ENCODE measurements at regions not wholly inside any gene's neighbourhood (a gene's known extent, or its start where the extent isn't known, plus 50 kb on each side); places are given as distances from the start of the nearest gene placed in this dataset.

GRCh38 chr20:54980103-54980960 lies 504.9 kb downstream of the DOK5 start:
- H3K4me1 ChIP-seq (ENCODE audit: control insufficient read depth, insufficient read depth, low read length) = no peaks in the 10 kb centered on the region
- no peak overlapping the region for H3K27ac ChIP-seq (ENCODE audit: low read length)
- no peaks in the 10 kb centered on the region for H3K9me3 ChIP-seq (ENCODE audit: control insufficient read depth, low read length)
- no peaks in the 10 kb centered on the region for H3K27me3 ChIP-seq (ENCODE audit: control insufficient read depth, insufficient read depth)
- WGBS = 34% methylated on average over 2 of the region's 2 CpGs
- H3K4me3 ChIP-seq (ENCODE audit: low read length) = no peak overlapping the region
- intact Hi-C loops (cut with DNase I) = no loop called here
- DNase-seq (no peak), ATAC-seq (no peak)

GRCh38 chr20:54950304-54950703 lies 474.9 kb downstream of the DOK5 start:
- ATAC-seq (no peak), DNase-seq (no peak)
- no peak overlapping the region for H3K4me3 ChIP-seq (ENCODE audit: low read length)
- no peak overlapping the region for H3K27ac ChIP-seq (ENCODE audit: low read length)
- intact Hi-C loops (cut with DNase I) = no loop called here
- H3K9me3 ChIP-seq (ENCODE audit: control insufficient read depth, low read length) = no peaks in the 10 kb centered on the region
- WGBS = 89% methylated on average over 2 of the region's 2 CpGs
- no peaks in the 10 kb centered on the region for H3K4me1 ChIP-seq (ENCODE audit: control insufficient read depth, insufficient read depth, low read length)
- H3K27me3 ChIP-seq (ENCODE audit: control insufficient read depth, insufficient read depth) = no peaks in the 10 kb centered on the region

- H3K27ac ChIP-seq (ENCODE audit: low read length) = no peak overlapping the region
- DNase-seq (no peak), ATAC-seq (no peak)
- intact Hi-C loops (cut with DNase I) = no loop called here
- H3K9me3 ChIP-seq (ENCODE audit: control insufficient read depth, low read length) = no peaks in the 10 kb centered on the region
- 82% methylated on average over 4 of the region's 4 CpGs for WGBS
- no peaks in the 10 kb centered on the region for H3K4me1 ChIP-seq (ENCODE audit: control insufficient read depth, insufficient read depth, low read length)
- H3K27me3 ChIP-seq (ENCODE audit: control insufficient read depth, insufficient read depth) = no peaks in the 10 kb centered on the region
- no peak overlapping the region for H3K4me3 ChIP-seq (ENCODE audit: low read length)
These were observed 466.3 kb downstream of the DOK5 start for GRCh38 chr20:54941666-54942065.

GRCh38 chr20:54940522-54940921 lies 465.1 kb downstream of the DOK5 start:
- Histone ChIP-seq H3K27ac (ENCODE audit: low read length) (no peak overlapping the region), H3K27me3 (ENCODE audit: control insufficient read depth, insufficient read depth) (no peaks in the 10 kb centered on the region), H3K4me1 (ENCODE audit: control insufficient read depth, insufficient read depth, low read length) (no peaks in the 10 kb centered on the region), H3K4me3 (ENCODE audit: low read length) (no peak overlapping the region), H3K9me3 (ENCODE audit: control insufficient read depth, low read length) (no peaks in the 10 kb centered on the region)
- DNase-seq = no peak
- intact Hi-C loops (cut with DNase I) = no loop called here
- WGBS = 83% methylated on average over 4 of the region's 4 CpGs
- ATAC-seq = no peak

- no peak overlapping the region for H3K27ac ChIP-seq (ENCODE audit: low read length)
- no peaks in the 10 kb centered on the region for H3K27me3 ChIP-seq (ENCODE audit: control insufficient read depth, insufficient read depth)
- H3K4me3 ChIP-seq (ENCODE audit: low read length) = no peak overlapping the region
- H3K9me3 ChIP-seq (ENCODE audit: control insufficient read depth, low read length) = no peaks in the 10 kb centered on the region
- H3K4me1 ChIP-seq (ENCODE audit: control insufficient read depth, insufficient read depth, low read length) = no peaks in the 10 kb centered on the region
- no peak for DNase-seq
- no peak for ATAC-seq
- 95% methylated on average over 1 of the region's 1 CpG for WGBS
- intact Hi-C loops (cut with DNase I) = no loop called here
These were observed 463.3 kb downstream of the DOK5 start for GRCh38 chr20:54938707-54939106.

GRCh38 chr20:54933212-54933904 lies 458.0 kb downstream of the DOK5 start:
- DNase-seq (no peak), ATAC-seq (no peak)
- no peaks in the 10 kb centered on the region for H3K4me1 ChIP-seq (ENCODE audit: control insufficient read depth, insufficient read depth, low read length)
- H3K4me3 ChIP-seq (ENCODE audit: low read length) = no peak overlapping the region
- H3K27ac ChIP-seq (ENCODE audit: low read length) = no peak overlapping the region
- H3K27me3 ChIP-seq (ENCODE audit: control insufficient read depth, insufficient read depth) = no peaks in the 10 kb centered on the region
- intact Hi-C loops (cut with DNase I) = no loop called here
- WGBS = 87% methylated on average over 3 of the region's 3 CpGs
- no peaks in the 10 kb centered on the region for H3K9me3 ChIP-seq (ENCODE audit: control insufficient read depth, low read length)

- Histone ChIP-seq H3K9me3 (ENCODE audit: control insufficient read depth, low read length) (no peaks in the 10 kb centered on the region), H3K4me1 (ENCODE audit: control insufficient read depth, insufficient read depth, low read length) (no peaks in the 10 kb centered on the region), H3K27me3 (ENCODE audit: control insufficient read depth, insufficient read depth) (no peaks in the 10 kb centered on the region), H3K27ac (ENCODE audit: low read length) (no peak overlapping the region), H3K4me3 (ENCODE audit: low read length) (no peak overlapping the region)
- intact Hi-C loops (cut with DNase I) = no loop called here
- DNase-seq (no peak), ATAC-seq (no peak)
- 69% methylated on average over 4 of the region's 4 CpGs for WGBS
These were observed 453.8 kb downstream of the DOK5 start for GRCh38 chr20:54929191-54929590.

GRCh38 chr20:54928564-54928963 lies 453.2 kb downstream of the DOK5 start:
- Histone ChIP-seq H3K27ac (ENCODE audit: low read length) (no peak overlapping the region), H3K9me3 (ENCODE audit: control insufficient read depth, low read length) (no peaks in the 10 kb centered on the region), H3K4me3 (ENCODE audit: low read length) (no peak overlapping the region), H3K4me1 (ENCODE audit: control insufficient read depth, insufficient read depth, low read length) (no peaks in the 10 kb centered on the region), H3K27me3 (ENCODE audit: control insufficient read depth, insufficient read depth) (no peaks in the 10 kb centered on the region)
- no peak for ATAC-seq
- intact Hi-C loops (cut with DNase I) = no loop called here
- DNase-seq = no peak
- WGBS = 61% methylated on average over 1 of the region's 1 CpG

- WGBS = 57% methylated on average over 4 of the region's 4 CpGs
- Histone ChIP-seq H3K9me3 (ENCODE audit: control insufficient read depth, low read length) (no peaks in the 10 kb centered on the region), H3K4me1 (ENCODE audit: control insufficient read depth, insufficient read depth, low read length) (no peaks in the 10 kb centered on the region), H3K27ac (ENCODE audit: low read length) (no peak overlapping the region), H3K27me3 (ENCODE audit: control insufficient read depth, insufficient read depth) (no peaks in the 10 kb centered on the region), H3K4me3 (ENCODE audit: low read length) (no peak overlapping the region)
- intact Hi-C loops (cut with DNase I) = no loop called here
- no peak for ATAC-seq
- no peak for DNase-seq
These were observed 447.2 kb downstream of the DOK5 start for GRCh38 chr20:54922636-54923035.

- ATAC-seq (no peak), DNase-seq (no peak)
- H3K9me3 ChIP-seq (ENCODE audit: control insufficient read depth, low read length) = no peaks in the 10 kb centered on the region
- no peaks in the 10 kb centered on the region for H3K27me3 ChIP-seq (ENCODE audit: control insufficient read depth, insufficient read depth)
- H3K4me1 ChIP-seq (ENCODE audit: control insufficient read depth, insufficient read depth, low read length) = no peaks in the 10 kb centered on the region
- H3K4me3 ChIP-seq (ENCODE audit: low read length) = no peak overlapping the region
- intact Hi-C loops (cut with DNase I) = no loop called here
- no peak overlapping the region for H3K27ac ChIP-seq (ENCODE audit: low read length)
- 55% methylated on average over 1 of the region's 1 CpG for WGBS
These were observed 446.7 kb downstream of the DOK5 start for GRCh38 chr20:54922096-54922495.

GRCh38 chr20:54920491-54920890 lies 445.1 kb downstream of the DOK5 start:
- ATAC-seq (no peak), DNase-seq (no peak)
- WGBS = 32% methylated on average over 5 of the region's 5 CpGs
- H3K9me3 ChIP-seq (ENCODE audit: control insufficient read depth, low read length) = no peaks in the 10 kb centered on the region
- H3K27ac ChIP-seq (ENCODE audit: low read length) = no peak overlapping the region
- no peaks in the 10 kb centered on the region for H3K4me1 ChIP-seq (ENCODE audit: control insufficient read depth, insufficient read depth, low read length)
- no peaks in the 10 kb centered on the region for H3K27me3 ChIP-seq (ENCODE audit: control insufficient read depth, insufficient read depth)
- intact Hi-C loops (cut with DNase I) = no loop called here
- no peak overlapping the region for H3K4me3 ChIP-seq (ENCODE audit: low read length)

Measured in right cardiac atrium (tissue), 5 donors.